ENCODE measurements at regions not wholly inside any gene's neighbourhood (a gene's known extent, or its start where the extent isn't known, plus 50 kb on each side); places are given as distances from the start of the nearest gene placed in this dataset.

GRCh38 chr4:24210332-24210902 is 320.6 kb upstream of the PPARGC1A start:
- H3K4me2 ChIP-seq (ENCODE audit: low read length) = no peak overlapping the region
- BruUV-seq (replicated peaks) = no TSS peak

GRCh38 chr4:24209906-24210305 is 320.1 kb upstream of the PPARGC1A start:
- BruUV-seq (replicated peaks) = no TSS peak

More at GRCh38 chr4:24210332-24210902, 320.6 kb upstream of the PPARGC1A start:
- Histone ChIP-seq H2AFZ (ENCODE audit: low read length) (no peak overlapping the region), H3K36me3 (ENCODE audit: low read depth, low read length) (no peaks in the 10 kb centered on the region), H3K4me3 (ENCODE audit: low read length) (no peak overlapping the region), H3F3A (ENCODE audit: low read length, unreplicated experiment) (no peaks in the 10 kb centered on the region), H3K27me3 (ENCODE audit: low read length) (no peaks in the 10 kb centered on the region), H3K9me2 (replicated peaks; ENCODE audit: low read length) (no peaks in the 10 kb centered on the region), H4K20me1 (ENCODE audit: low read length) (no peaks in the 10 kb centered on the region), H3K9me3 (ENCODE audit: low read length) (no peaks in the 10 kb centered on the region), H3K79me2 (ENCODE audit: low read length) (no peaks in the 10 kb centered on the region), H3K27ac (ENCODE audit: low read length) (no peak overlapping the region), H3K9ac (ENCODE audit: low read length) (no peak overlapping the region), H3K4me1 (ENCODE audit: insufficient read depth, low read length) (no peaks in the 10 kb centered on the region)
- ChIA-PET POLR2A (ENCODE audit: unreplicated experiment) (no interaction called here), CTCF (no interaction called here)
- ATAC-seq (no peak), DNase-seq (no peak)
- intact Hi-C loops (cut with micrococcal nuclease) = no loop called here
- TF ChIP-seq CTCF (conservative IDR thresholded peaks at IDR 0.05; ENCODE audit: low read depth, low read length) (no peak), EZH2phosphoT487 (IDR thresholded peaks at IDR 0.05; ENCODE audit: borderline replicate concordance, low read length) (no peak), EZH2 (IDR thresholded peaks at IDR 0.05; ENCODE audit: low read length, unreplicated experiment) (no peak)

More at GRCh38 chr4:24209906-24210305, 320.1 kb upstream of the PPARGC1A start:
- Histone ChIP-seq H3F3A (ENCODE audit: low read length, unreplicated experiment) (no peaks in the 10 kb centered on the region), H3K4me2 (ENCODE audit: low read length) (no peak overlapping the region), H3K9me2 (replicated peaks; ENCODE audit: low read length) (no peaks in the 10 kb centered on the region), H3K4me3 (ENCODE audit: low read length) (no peak overlapping the region), H3K9me3 (ENCODE audit: low read length) (no peaks in the 10 kb centered on the region), H3K27me3 (ENCODE audit: low read length) (no peaks in the 10 kb centered on the region), H3K4me1 (ENCODE audit: insufficient read depth, low read length) (no peaks in the 10 kb centered on the region), H3K36me3 (ENCODE audit: low read depth, low read length) (no peaks in the 10 kb centered on the region), H3K9ac (ENCODE audit: low read length) (no peak overlapping the region), H3K79me2 (ENCODE audit: low read length) (no peaks in the 10 kb centered on the region), H3K27ac (ENCODE audit: low read length) (no peak overlapping the region), H4K20me1 (ENCODE audit: low read length) (no peaks in the 10 kb centered on the region), H2AFZ (ENCODE audit: low read length) (no peak overlapping the region)
- TF ChIP-seq EZH2phosphoT487 (IDR thresholded peaks at IDR 0.05; ENCODE audit: borderline replicate concordance, low read length) (no peak), CTCF (conservative IDR thresholded peaks at IDR 0.05; ENCODE audit: low read depth, low read length) (no peak)
- ATAC-seq (no peak), DNase-seq (no peak)
- ChIA-PET CTCF (no interaction called here), POLR2A (ENCODE audit: unreplicated experiment) (no interaction called here)
- intact Hi-C loops (cut with micrococcal nuclease) = no loop called here
